Effector memory CD4-positive, alpha-beta T cell (primary cell): ENCODE measurements at regions not wholly inside any gene's neighbourhood (a gene's known extent, or its start where the extent isn't known, plus 50 kb on each side); places are given as distances from the start of the nearest gene placed in this dataset.

Experiments used
- DNase-seq, 3 donors: peaks; one replicate each; pipeline ENCODE4 v3.0.0-alpha.2; 2020
- H3K27ac ChIP-seq: 2 replicates; pipeline ENCODE4 v1.7.0; 2013; ENCODE audit warnings: mild to moderate bottlenecking, low read length, moderate library complexity; ENCODE audit not compliant: insufficient read depth, poor library complexity, severe bottlenecking
- H3K27me3 ChIP-seq: replicated peaks from 2 replicates; pipeline ENCODE4 v1.7.0; 2013; ENCODE audit warnings: mild to moderate bottlenecking, low read length; ENCODE audit not compliant: insufficient read depth, control insufficient read depth, poor library complexity, severe bottlenecking
- H3K36me3 ChIP-seq: 2 replicates; pipeline ENCODE4 v1.7.0; 2013; ENCODE audit warnings: mild to moderate bottlenecking, low read length, moderate library complexity; ENCODE audit not compliant: control insufficient read depth, insufficient read depth
- H3K4me1 ChIP-seq: 2 replicates; pipeline ENCODE4 v1.7.0; 2013; ENCODE audit warnings: low read length, mild to moderate bottlenecking; ENCODE audit not compliant: control insufficient read depth, insufficient read depth, poor library complexity, severe bottlenecking
- H3K4me3 ChIP-seq: 2 replicates; pipeline ENCODE4 v1.7.0; 2013; ENCODE audit warnings: low read length, low read depth, mild to moderate bottlenecking; ENCODE audit not compliant: insufficient read depth, poor library complexity, severe bottlenecking
- H3K9me3 ChIP-seq: 2 replicates; pipeline ENCODE4 v1.7.0; 2013; ENCODE audit warnings: mild to moderate bottlenecking, low read length, moderate library complexity; ENCODE audit not compliant: control insufficient read depth

GRCh38 chr4:20351360-20352162, 99.9 kb downstream of the SLIT2 start:
- no peaks in the 10 kb centered on the region for H3K27me3 ChIP-seq
- H3K27ac ChIP-seq: no peak overlapping the region
- no peaks in the 10 kb centered on the region for H3K4me1 ChIP-seq
- H3K4me3 ChIP-seq: no peak overlapping the region
- no peak for DNase-seq
- H3K9me3 ChIP-seq: no peaks in the 10 kb centered on the region
- H3K36me3 ChIP-seq: no peaks in the 10 kb centered on the region

- Histone ChIP-seq H3K4me1 (no peaks in the 10 kb centered on the region), H3K36me3 (no peaks in the 10 kb centered on the region), H3K27ac (no peak overlapping the region), H3K9me3 (no peaks in the 10 kb centered on the region), H3K4me3 (no peak overlapping the region), H3K27me3 (no peaks in the 10 kb centered on the region)
- no peak for DNase-seq
Measured at GRCh38 chr4:20352163-20352431, 100.4 kb downstream of the SLIT2 start.

GRCh38 chr4:20353646-20354045, 101.9 kb downstream of the SLIT2 start:
- Histone ChIP-seq H3K9me3 (no peaks in the 10 kb centered on the region), H3K36me3 (no peaks in the 10 kb centered on the region), H3K4me1 (no peaks in the 10 kb centered on the region), H3K27ac (no peak overlapping the region), H3K4me3 (no peak overlapping the region), H3K27me3 (no peaks in the 10 kb centered on the region)
- no peak for DNase-seq

GRCh38 chr4:20354120-20354519, 102.4 kb downstream of the SLIT2 start:
- H3K4me3 ChIP-seq: no peak overlapping the region
- no peaks in the 10 kb centered on the region for H3K27me3 ChIP-seq
- no peaks in the 10 kb centered on the region for H3K4me1 ChIP-seq
- no peak for DNase-seq
- H3K27ac ChIP-seq: no peak overlapping the region
- no peaks in the 10 kb centered on the region for H3K36me3 ChIP-seq
- H3K9me3 ChIP-seq: no peaks in the 10 kb centered on the region

GRCh38 chr4:20356565-20356964, 104.9 kb downstream of the SLIT2 start:
- H3K9me3 ChIP-seq: no peaks in the 10 kb centered on the region
- no peak for DNase-seq
- no peaks in the 10 kb centered on the region for H3K27me3 ChIP-seq
- H3K4me3 ChIP-seq: no peak overlapping the region
- H3K4me1 ChIP-seq: no peaks in the 10 kb centered on the region
- H3K27ac ChIP-seq: no peak overlapping the region
- no peaks in the 10 kb centered on the region for H3K36me3 ChIP-seq

- no peak overlapping the region for H3K27ac ChIP-seq
- no peak overlapping the region for H3K4me3 ChIP-seq
- H3K9me3 ChIP-seq: no peaks in the 10 kb centered on the region
- H3K27me3 ChIP-seq: no peaks in the 10 kb centered on the region
- no peak for DNase-seq
- no peaks in the 10 kb centered on the region for H3K4me1 ChIP-seq
- no peaks in the 10 kb centered on the region for H3K36me3 ChIP-seq
Measured at GRCh38 chr4:20358110-20358509, 106.4 kb downstream of the SLIT2 start.

GRCh38 chr4:20359692-20360091, 108.0 kb downstream of the SLIT2 start:
- no peaks in the 10 kb centered on the region for H3K4me1 ChIP-seq
- no peaks in the 10 kb centered on the region for H3K9me3 ChIP-seq
- H3K36me3 ChIP-seq: no peaks in the 10 kb centered on the region
- no peak for DNase-seq
- H3K27me3 ChIP-seq: no peaks in the 10 kb centered on the region
- no peak overlapping the region for H3K4me3 ChIP-seq
- H3K27ac ChIP-seq: no peak overlapping the region

GRCh38 chr4:20362148-20362547, 110.4 kb downstream of the SLIT2 start:
- Histone ChIP-seq H3K9me3 (no peaks in the 10 kb centered on the region), H3K27ac (no peak overlapping the region), H3K36me3 (no peaks in the 10 kb centered on the region), H3K27me3 (no peaks in the 10 kb centered on the region), H3K4me3 (no peak overlapping the region), H3K4me1 (no peaks in the 10 kb centered on the region)
- DNase-seq: no peak

- Histone ChIP-seq H3K4me1 (no peaks in the 10 kb centered on the region), H3K27me3 (no peaks in the 10 kb centered on the region), H3K36me3 (no peaks in the 10 kb centered on the region), H3K4me3 (no peak overlapping the region), H3K27ac (no peak overlapping the region), H3K9me3 (no peaks in the 10 kb centered on the region)
- no peak for DNase-seq
Measured at GRCh38 chr4:20364969-20365368, 113.3 kb downstream of the SLIT2 start.

- no peak overlapping the region for H3K4me3 ChIP-seq
- H3K36me3 ChIP-seq: no peaks in the 10 kb centered on the region
- H3K27ac ChIP-seq: no peak overlapping the region
- DNase-seq: no peak
- no peaks in the 10 kb centered on the region for H3K9me3 ChIP-seq
- no peaks in the 10 kb centered on the region for H3K4me1 ChIP-seq
- H3K27me3 ChIP-seq: no peaks in the 10 kb centered on the region
Measured at GRCh38 chr4:20367446-20367845, 115.7 kb downstream of the SLIT2 start.
